Brain microvascular endothelial cell (primary cell): ENCODE measurements at regions not wholly inside any gene's neighbourhood (a gene's known extent, or its start where the extent isn't known, plus 50 kb on each side); places are given as distances from the start of the nearest gene placed in this dataset.
A peak's percentile ranks its signal among the peaks of the same experiment; 100 is the strongest.

Source experiments
- DNase-seq: peaks from one replicate; pipeline ENCODE4 v3.0.0-alpha.2; 2020
- H3K27ac ChIP-seq: fragments of 250-450 bp; sonication (Bioruptor Pico); 2 replicates; pipeline ENCODE4 v1.5.1; 2020; ENCODE audit warnings: mild to moderate bottlenecking, moderate library complexity
- H3K27me3 ChIP-seq: fragments of 250-450 bp; sonication (Bioruptor Pico); replicated peaks from 2 replicates; pipeline ENCODE4 v1.5.1; 2020; ENCODE audit warnings: mild to moderate bottlenecking
- H3K36me3 ChIP-seq: fragments of 250-450 bp; sonication (Bioruptor Pico); replicated peaks from 2 replicates; pipeline ENCODE4 v1.5.1; 2020; ENCODE audit warnings: mild to moderate bottlenecking
- H3K4me3 ChIP-seq: 2 replicates; pipeline ENCODE4 v1.5.1; 2011; ENCODE audit warnings: low read depth, mild to moderate bottlenecking, control low read depth, low read length, moderate library complexity
- in situ Hi-C: cut with HindIII; loops from 2 replicates; pipeline ENCODE4 v1.10.0; 2017; ENCODE audit warnings: low sequenced_read_pairs, low pct_ligation_motif_present
- TF ChIP-seq, protein P1 (sequence below): IDR thresholded peaks from 2 replicates; pipeline ENCODE4 v1.5.1; 2011; ENCODE audit warnings: low read depth, mild to moderate bottlenecking, moderate library complexity, low read length, control low read depth, inconsistent platforms; ENCODE audit errors: missing control alignments

GRCh38 chr4:84237008-84237407 is 262.1 kb downstream of the NKX6-1 start:
- TF ChIP-seq, protein P1, sequence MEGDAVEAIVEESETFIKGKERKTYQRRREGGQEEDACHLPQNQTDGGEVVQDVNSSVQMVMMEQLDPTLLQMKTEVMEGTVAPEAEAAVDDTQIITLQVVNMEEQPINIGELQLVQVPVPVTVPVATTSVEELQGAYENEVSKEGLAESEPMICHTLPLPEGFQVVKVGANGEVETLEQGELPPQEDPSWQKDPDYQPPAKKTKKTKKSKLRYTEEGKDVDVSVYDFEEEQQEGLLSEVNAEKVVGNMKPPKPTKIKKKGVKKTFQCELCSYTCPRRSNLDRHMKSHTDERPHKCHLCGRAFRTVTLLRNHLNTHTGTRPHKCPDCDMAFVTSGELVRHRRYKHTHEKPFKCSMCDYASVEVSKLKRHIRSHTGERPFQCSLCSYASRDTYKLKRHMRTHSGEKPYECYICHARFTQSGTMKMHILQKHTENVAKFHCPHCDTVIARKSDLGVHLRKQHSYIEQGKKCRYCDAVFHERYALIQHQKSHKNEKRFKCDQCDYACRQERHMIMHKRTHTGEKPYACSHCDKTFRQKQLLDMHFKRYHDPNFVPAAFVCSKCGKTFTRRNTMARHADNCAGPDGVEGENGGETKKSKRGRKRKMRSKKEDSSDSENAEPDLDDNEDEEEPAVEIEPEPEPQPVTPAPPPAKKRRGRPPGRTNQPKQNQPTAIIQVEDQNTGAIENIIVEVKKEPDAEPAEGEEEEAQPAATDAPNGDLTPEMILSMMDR, result no peak

GRCh38 chr4:84235126-84235944 is 263.8 kb downstream of the NKX6-1 start:
- in situ Hi-C loops, result no loop called here
- TF ChIP-seq, protein P1, result no peak
- H3K36me3 ChIP-seq, result no peaks in the 10 kb centered on the region
- H3K4me3 ChIP-seq, result no peak overlapping the region
- DNase-seq, result no peak
- no peak overlapping the region for H3K27ac ChIP-seq
- H3K27me3 ChIP-seq, result no peaks in the 10 kb centered on the region

More at GRCh38 chr4:84237008-84237407, 262.1 kb downstream of the NKX6-1 start:
- in situ Hi-C loops, result no loop called here
- DNase-seq, result no peak
- Histone ChIP-seq H3K4me3 (no peak overlapping the region), H3K27ac (no peak overlapping the region), H3K27me3 (no peaks in the 10 kb centered on the region), H3K36me3 (no peaks in the 10 kb centered on the region)

DNA sequence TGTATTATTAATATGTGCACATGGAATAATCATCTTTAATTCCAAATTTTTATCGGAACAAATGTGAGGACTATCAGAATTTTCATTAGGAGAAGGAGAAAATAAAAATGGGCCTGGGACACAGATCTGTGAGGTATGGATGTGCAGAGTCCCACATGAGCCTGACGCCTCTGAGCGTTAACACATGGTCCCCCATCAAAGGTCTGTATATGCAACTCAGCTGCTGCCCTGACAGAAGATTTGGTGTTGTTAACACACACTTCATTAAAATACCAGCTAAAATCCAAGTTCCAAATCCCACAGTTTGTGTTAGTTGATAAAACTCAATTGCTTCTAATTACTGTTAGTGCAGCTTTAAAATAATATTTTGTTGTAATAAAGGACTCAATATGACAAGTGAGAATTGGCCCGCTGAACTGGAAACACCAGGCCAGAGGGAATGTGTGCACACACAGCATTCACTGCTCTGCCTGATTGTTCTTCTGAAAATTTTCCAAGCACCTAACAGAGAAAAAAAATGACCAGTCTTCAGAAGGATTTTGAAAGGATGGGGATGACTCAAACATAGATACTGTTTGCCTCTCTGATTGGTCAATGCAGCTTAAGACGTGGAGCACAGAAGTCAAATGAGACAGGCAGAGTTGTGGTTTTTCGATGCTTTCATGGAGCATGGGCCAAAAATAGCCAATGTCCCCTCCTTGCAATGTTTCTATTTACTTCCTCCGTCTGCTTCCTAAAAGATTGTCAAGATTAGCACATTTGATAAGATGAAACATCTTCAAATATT is 266.6 kb downstream of the NKX6-1 start:
- in situ Hi-C loops, result no loop called here
- no peak overlapping the region for H3K4me3 ChIP-seq
- no peaks in the 10 kb centered on the region for H3K36me3 ChIP-seq
- H3K27me3 ChIP-seq, result no peaks in the 10 kb centered on the region
- no peak overlapping the region for H3K27ac ChIP-seq
- TF ChIP-seq, protein P1, result no peak
- DNase-seq, result peak; percentile 20

- no peaks in the 10 kb centered on the region for H3K36me3 ChIP-seq
- H3K27ac ChIP-seq, result no peak overlapping the region
- H3K4me3 ChIP-seq, result no peak overlapping the region
- TF ChIP-seq, protein P1, result no peak
- DNase-seq, result no peak
- H3K27me3 ChIP-seq, result no peaks in the 10 kb centered on the region
- in situ Hi-C loops, result no loop called here
Measured at GRCh38 chr4:84231539-84232055, 267.5 kb downstream of the NKX6-1 start.

DNA sequence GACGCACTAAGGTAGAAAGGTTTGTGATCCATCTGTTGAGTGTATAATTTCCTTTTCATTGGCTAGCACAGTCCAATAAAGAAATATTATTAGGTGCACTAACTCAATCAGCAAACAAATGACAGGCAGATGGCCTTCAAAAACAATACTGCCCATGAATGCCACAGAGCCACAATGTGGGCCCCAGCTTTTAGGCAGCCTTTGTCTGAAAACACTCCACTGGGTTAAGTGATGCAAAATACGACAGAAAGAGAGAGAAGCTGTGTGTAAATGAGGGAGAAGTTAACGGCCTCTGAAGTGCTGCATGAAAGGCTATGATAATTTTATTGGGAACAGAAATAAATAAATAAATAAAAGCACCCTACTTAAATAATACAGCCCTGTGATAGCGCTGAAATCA is 274.6 kb downstream of the NKX6-1 start:
- no peak for DNase-seq
- Histone ChIP-seq H3K4me3 (no peak overlapping the region), H3K27ac (no peak overlapping the region), H3K27me3 (no peaks in the 10 kb centered on the region), H3K36me3 (no peaks in the 10 kb centered on the region)
- TF ChIP-seq, protein P1, result no peak
- in situ Hi-C loops, result no loop called here
